Head of caudate nucleus (tissue), 42 donors: ENCODE measurements at regions not wholly inside any gene's neighbourhood (a gene's known extent, or its start where the extent isn't known, plus 50 kb on each side); places are given as distances from the start of the nearest gene placed in this dataset.
"Not testable (repeated sequence)": the region's sequence is repeated elsewhere in the genome, so short reads cannot be mapped to it uniquely, and the experiment has no call there.

Experiments used
- DNase-seq, 42 donors: peaks; one replicate each; pipeline versions ENCODE4 v3.0.0 to v3.0.0-alpha.2; 2020 to 2021; ENCODE audit warnings: mixed read lengths in 7 of 42
- intact Hi-C: fragments of 100-400 bp; cut with DNase I; formaldehyde crosslinking; loops from one replicate; pipeline ENCODE4 v1.15.0; 2022

- DNase-seq, intact Hi-C loops: not testable (repeated sequence)
Observed at GRCh38 chr5:71343994-71344393, 111.5 kb upstream of the BDP1 start.

- intact Hi-C loops, DNase-seq: not testable (repeated sequence)
Observed at GRCh38 chr5:71372601-71373000, 82.8 kb upstream of the BDP1 start.

GRCh38 chr5:71373054-71373734 lies 82.3 kb upstream of the BDP1 start:
- DNase-seq, intact Hi-C loops: not testable (repeated sequence)

- intact Hi-C loops, DNase-seq: not testable (repeated sequence)
Observed at GRCh38 chr5:71384204-71384603, 71.2 kb upstream of the BDP1 start.

- no peak for DNase-seq
- intact Hi-C loops = no loop called here
Observed at GRCh38 chr5:71384706-71385105, 70.7 kb upstream of the BDP1 start.

- DNase-seq, intact Hi-C loops: not testable (repeated sequence)
Observed at GRCh38 chr5:71385208-71385607, 70.2 kb upstream of the BDP1 start.

GRCh38 chr5:71388184-71388583 lies 67.3 kb upstream of the BDP1 start:
- intact Hi-C loops, DNase-seq: not testable (repeated sequence)

GRCh38 chr5:71398400-71398799 lies 57.1 kb upstream of the BDP1 start:
- peak in 16 of 42 donors; percentile 1 to 56 (median 14) for DNase-seq

GRCh38 chr5:71398859-71399258 lies 56.6 kb upstream of the BDP1 start:
- intact Hi-C loops, DNase-seq: not testable (repeated sequence)

More at GRCh38 chr5:71398400-71398799, 57.1 kb upstream of the BDP1 start:
- intact Hi-C loops = not testable (repeated sequence)

GRCh38 chr5:71399443-71399842 lies 56.0 kb upstream of the BDP1 start:
- DNase-seq, intact Hi-C loops: not testable (repeated sequence)

GRCh38 chr5:71400626-71401025 lies 54.8 kb upstream of the BDP1 start:
- intact Hi-C loops, DNase-seq: not testable (repeated sequence)

GRCh38 chr5:71401150-71401549 lies 54.3 kb upstream of the BDP1 start:
- DNase-seq, intact Hi-C loops: not testable (repeated sequence)

- intact Hi-C loops, DNase-seq: not testable (repeated sequence)
Observed at GRCh38 chr5:71401564-71401963, 53.9 kb upstream of the BDP1 start.

- DNase-seq, intact Hi-C loops: not testable (repeated sequence)
Observed at GRCh38 chr5:71404441-71404840, 51.0 kb upstream of the BDP1 start.

- intact Hi-C loops = not testable (repeated sequence)
Observed at GRCh38 chr5:71404936-71405335, 50.5 kb upstream of the BDP1 start.

More at GRCh38 chr5:71404936-71405335, 50.5 kb upstream of the BDP1 start:
- not testable (repeated sequence) for DNase-seq
